Left ventricle myocardium inferior (tissue), 1 donor: ENCODE measurements at regions not wholly inside any gene's neighbourhood (a gene's known extent, or its start where the extent isn't known, plus 50 kb on each side); places are given as distances from the start of the nearest gene placed in this dataset.
"Not testable (repeated sequence)": the region's sequence is repeated elsewhere in the genome, so short reads cannot be mapped to it uniquely, and the experiment has no call there.

Experiments used
- DNase-seq: peaks from one replicate; pipeline ENCODE4 v3.0.0-alpha.2; 2020
- H3K27ac ChIP-seq: fragments of 200-600 bp; replicated peaks from 2 replicates; pipeline ENCODE4 v1.8.0; 2021
- H3K27me3 ChIP-seq: fragments of 200-600 bp; 2 replicates; pipeline ENCODE4 v1.8.0; 2021; ENCODE audit warnings: low read depth
- H3K36me3 ChIP-seq: fragments of 200-600 bp; 2 replicates; pipeline ENCODE4 v1.8.0; 2021
- H3K4me1 ChIP-seq: fragments of 200-600 bp; 2 replicates; pipeline ENCODE4 v1.8.0; 2021
- H3K4me3 ChIP-seq: fragments of 200-600 bp; 2 replicates; pipeline ENCODE4 v1.8.0; 2021; ENCODE audit warnings: mild to moderate bottlenecking, moderate library complexity
- H3K9me3 ChIP-seq: fragments of 200-600 bp; replicated peaks from 2 replicates; pipeline ENCODE4 v1.8.0; 2021
- intact Hi-C: fragments of 100-400 bp; cut with micrococcal nuclease; formaldehyde crosslinking; loops from one replicate; pipeline ENCODE4 v1.11.0; 2022
- TF ChIP-seq, protein P1 (sequence below): fragments of 200-600 bp; IDR thresholded peaks from 2 replicates; pipeline ENCODE4 v1.8.0; 2021; ENCODE audit warnings: antibody characterized with exemption, mild to moderate bottlenecking, borderline replicate concordance
- donor health status: DM: no; HTN: yes; CAD: no; lungs with severe emphysema.

GRCh38 chr9:38478211-38478610 lies 54.0 kb upstream of the IGFBPL1 start:
- TF ChIP-seq, protein P1, sequence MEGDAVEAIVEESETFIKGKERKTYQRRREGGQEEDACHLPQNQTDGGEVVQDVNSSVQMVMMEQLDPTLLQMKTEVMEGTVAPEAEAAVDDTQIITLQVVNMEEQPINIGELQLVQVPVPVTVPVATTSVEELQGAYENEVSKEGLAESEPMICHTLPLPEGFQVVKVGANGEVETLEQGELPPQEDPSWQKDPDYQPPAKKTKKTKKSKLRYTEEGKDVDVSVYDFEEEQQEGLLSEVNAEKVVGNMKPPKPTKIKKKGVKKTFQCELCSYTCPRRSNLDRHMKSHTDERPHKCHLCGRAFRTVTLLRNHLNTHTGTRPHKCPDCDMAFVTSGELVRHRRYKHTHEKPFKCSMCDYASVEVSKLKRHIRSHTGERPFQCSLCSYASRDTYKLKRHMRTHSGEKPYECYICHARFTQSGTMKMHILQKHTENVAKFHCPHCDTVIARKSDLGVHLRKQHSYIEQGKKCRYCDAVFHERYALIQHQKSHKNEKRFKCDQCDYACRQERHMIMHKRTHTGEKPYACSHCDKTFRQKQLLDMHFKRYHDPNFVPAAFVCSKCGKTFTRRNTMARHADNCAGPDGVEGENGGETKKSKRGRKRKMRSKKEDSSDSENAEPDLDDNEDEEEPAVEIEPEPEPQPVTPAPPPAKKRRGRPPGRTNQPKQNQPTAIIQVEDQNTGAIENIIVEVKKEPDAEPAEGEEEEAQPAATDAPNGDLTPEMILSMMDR: no peak
- H3K4me3 ChIP-seq: no peak overlapping the region

DNA sequence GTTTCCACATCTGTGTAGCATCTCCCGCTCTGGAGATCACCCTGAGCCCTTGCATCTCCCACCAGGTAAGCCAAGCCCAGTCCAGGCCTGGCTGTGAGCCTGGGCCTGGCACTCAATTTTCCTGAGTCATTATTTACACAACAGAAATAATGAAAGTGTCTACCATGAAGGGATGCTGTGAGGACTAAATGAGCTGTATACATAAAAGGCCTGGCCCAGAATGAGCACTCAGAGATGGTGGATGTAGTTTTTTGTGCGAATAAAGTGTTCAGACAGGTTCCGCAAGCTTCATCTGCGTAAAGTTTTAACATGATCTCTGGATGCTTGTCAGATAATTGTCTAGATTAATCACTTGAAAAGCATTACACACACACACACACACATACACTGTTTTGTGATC lies 50.2 kb upstream of the IGFBPL1 start:
- peaks cover 29% of the 10 kb centered on the region for H3K9me3 ChIP-seq
- H3K4me1 ChIP-seq, H3K4me3 ChIP-seq, DNase-seq, H3K27ac ChIP-seq, intact Hi-C loops, H3K36me3 ChIP-seq: not testable (repeated sequence)
- H3K27me3 ChIP-seq: peaks cover 38% of the 10 kb centered on the region

More at GRCh38 chr9:38478211-38478610, 54.0 kb upstream of the IGFBPL1 start:
- intact Hi-C loops: no loop called here
- no peaks in the 10 kb centered on the region for H3K36me3 ChIP-seq
- no peak overlapping the region for H3K27ac ChIP-seq
- peaks cover 27% of the 10 kb centered on the region for H3K27me3 ChIP-seq
- DNase-seq: no peak
- peaks cover 29% of the 10 kb centered on the region for H3K9me3 ChIP-seq
- H3K4me1 ChIP-seq: no peaks in the 10 kb centered on the region
